Calu3 (cell line): ENCODE measurements at regions not wholly inside any gene's neighbourhood (a gene's known extent, or its start where the extent isn't known, plus 50 kb on each side); places are given as distances from the start of the nearest gene placed in this dataset.

Experiments used
- BruUV-seq: library from RNA; stranded (reverse); fragments of 400-500 nt; replicated peaks from 2 replicates; lab custom pipeline; 2021; lab: Mats Ljungman, UMichigan
- CTCF ChIA-PET: fragments of 300-600 bp; sonication (Branson Sonifier 250); formaldehyde crosslinking; loops from one replicate; lab custom pipeline; 2022; ENCODE audit warnings: antibody characterized with exemption; lab: Charles Lee
- DNase-seq: peaks from one replicate; pipeline ENCODE4 v3.0.0; 2022
- H3K27ac Mint-ChIP-seq: one replicate; pipeline ENCODE4 v1.8.0; 2022; ENCODE audit warnings: mixed read lengths; ENCODE audit not compliant: unreplicated experiment
- H3K27me3 Mint-ChIP-seq: one replicate; pipeline ENCODE4 v1.8.0; 2022; ENCODE audit warnings: mixed read lengths; ENCODE audit not compliant: unreplicated experiment
- H3K36me3 Mint-ChIP-seq: one replicate; pipeline ENCODE4 v1.8.0; 2022; ENCODE audit warnings: mild to moderate bottlenecking, moderate library complexity, mixed read lengths; ENCODE audit not compliant: insufficient read depth, unreplicated experiment
- H3K4me1 Mint-ChIP-seq: one replicate; pipeline ENCODE4 v1.8.0; 2022; ENCODE audit warnings: mild to moderate bottlenecking, low read depth, mixed read lengths; ENCODE audit not compliant: unreplicated experiment
- H3K4me3 Mint-ChIP-seq: one replicate; pipeline ENCODE4 v1.8.0; 2022; ENCODE audit warnings: mild to moderate bottlenecking, low read depth, moderate library complexity, mixed read lengths; ENCODE audit not compliant: unreplicated experiment
- H3K9me3 Mint-ChIP-seq: one replicate; pipeline ENCODE4 v1.8.0; 2022; ENCODE audit warnings: low read depth, mixed read lengths; ENCODE audit not compliant: unreplicated experiment
- intact Hi-C: fragments of 100-400 bp; cut with micrococcal nuclease; formaldehyde crosslinking; loops from one replicate; pipeline ENCODE4 v1.10.0; 2022; ENCODE audit not compliant: unreplicated experiment
- TF ChIP-seq, protein P1 (sequence below): fragments of 200-600 bp; IDR thresholded peaks from one replicate; pipeline ENCODE4 v1.8.0; 2022; ENCODE audit warnings: antibody characterized with exemption; ENCODE audit not compliant: unreplicated experiment

DNA sequence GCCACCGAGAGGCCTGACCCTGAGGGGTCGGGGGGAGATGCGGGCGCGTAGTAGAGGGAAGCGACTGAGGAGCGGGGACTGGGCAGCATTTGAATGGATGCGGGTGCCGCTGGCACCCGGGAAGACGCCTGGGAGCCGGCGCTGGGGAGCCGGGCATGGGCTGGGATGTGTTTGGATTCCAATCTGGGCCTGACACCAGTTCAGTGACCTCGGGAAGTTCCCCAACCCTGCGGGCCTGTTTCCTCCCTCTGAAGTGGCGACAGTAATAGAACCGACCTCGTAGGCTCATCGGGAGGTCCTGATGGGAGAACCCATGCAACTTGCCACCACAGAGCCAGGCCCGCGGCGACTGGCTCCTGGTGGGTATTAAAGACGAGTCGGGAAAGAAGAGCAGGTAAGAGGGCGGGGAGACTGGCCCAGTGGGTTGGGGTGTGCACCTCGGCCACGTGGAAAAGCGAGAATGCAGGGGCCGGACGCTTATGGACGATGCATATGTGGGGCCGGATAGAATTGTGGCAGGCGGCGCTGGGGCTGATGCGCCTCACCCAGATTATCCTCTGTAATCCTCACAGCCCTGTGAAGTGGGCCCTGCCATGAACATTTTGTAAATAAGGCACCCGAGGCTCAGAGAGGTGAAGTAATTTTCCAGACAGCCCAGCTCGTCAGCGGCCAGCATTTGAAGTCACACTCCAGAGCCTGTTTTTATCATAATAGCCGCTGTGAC is 105.8 kb downstream of the SLC16A1 start:
- BruUV-seq: no TSS peak
- Mint-ChIP-seq H3K36me3 (peaks cover 16% of the 10 kb centered on the region), H3K4me3 (peak overlapping the region; percentile 76), H3K27me3 (no peaks in the 10 kb centered on the region), H3K4me1 (peaks cover 10% of the 10 kb centered on the region), H3K27ac (no peak overlapping the region), H3K9me3 (no peaks in the 10 kb centered on the region)
- intact Hi-C loops: no loop called here
- TF ChIP-seq, protein P1, sequence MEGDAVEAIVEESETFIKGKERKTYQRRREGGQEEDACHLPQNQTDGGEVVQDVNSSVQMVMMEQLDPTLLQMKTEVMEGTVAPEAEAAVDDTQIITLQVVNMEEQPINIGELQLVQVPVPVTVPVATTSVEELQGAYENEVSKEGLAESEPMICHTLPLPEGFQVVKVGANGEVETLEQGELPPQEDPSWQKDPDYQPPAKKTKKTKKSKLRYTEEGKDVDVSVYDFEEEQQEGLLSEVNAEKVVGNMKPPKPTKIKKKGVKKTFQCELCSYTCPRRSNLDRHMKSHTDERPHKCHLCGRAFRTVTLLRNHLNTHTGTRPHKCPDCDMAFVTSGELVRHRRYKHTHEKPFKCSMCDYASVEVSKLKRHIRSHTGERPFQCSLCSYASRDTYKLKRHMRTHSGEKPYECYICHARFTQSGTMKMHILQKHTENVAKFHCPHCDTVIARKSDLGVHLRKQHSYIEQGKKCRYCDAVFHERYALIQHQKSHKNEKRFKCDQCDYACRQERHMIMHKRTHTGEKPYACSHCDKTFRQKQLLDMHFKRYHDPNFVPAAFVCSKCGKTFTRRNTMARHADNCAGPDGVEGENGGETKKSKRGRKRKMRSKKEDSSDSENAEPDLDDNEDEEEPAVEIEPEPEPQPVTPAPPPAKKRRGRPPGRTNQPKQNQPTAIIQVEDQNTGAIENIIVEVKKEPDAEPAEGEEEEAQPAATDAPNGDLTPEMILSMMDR: no peak
- DNase-seq: no peak
- CTCF ChIA-PET: no interaction called here

DNA sequence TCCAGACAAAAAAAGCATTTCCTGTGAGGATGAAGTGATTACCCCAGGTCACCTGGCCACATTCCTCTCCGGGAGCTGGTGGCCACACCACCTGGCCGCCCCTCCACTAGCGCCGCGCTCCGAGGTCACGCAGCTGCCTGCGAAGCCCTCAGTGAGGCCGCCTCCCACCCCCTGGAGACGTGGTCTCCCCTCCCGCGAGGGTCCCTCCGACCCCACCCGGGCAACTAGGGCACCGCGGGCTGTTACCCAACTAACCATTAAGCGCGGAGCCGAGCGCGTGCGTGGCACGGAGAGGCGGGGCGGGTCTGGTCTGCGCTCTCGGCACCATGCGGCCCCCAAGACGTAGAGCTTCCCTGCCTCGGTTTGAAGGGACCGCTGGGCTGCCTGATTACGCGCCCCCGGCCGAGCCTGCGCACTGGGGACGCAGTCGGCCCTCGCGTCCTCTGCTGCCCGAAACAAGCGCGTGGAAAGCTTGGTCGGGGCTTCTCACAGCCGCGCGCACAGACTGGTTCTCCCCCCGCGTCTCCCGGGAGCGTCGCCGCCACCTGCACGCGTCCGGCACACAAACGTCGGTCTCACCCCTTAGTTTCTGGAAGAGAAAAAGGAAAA is 106.5 kb downstream of the SLC16A1 start:
- no peak overlapping the region for H3K27ac Mint-ChIP-seq
- CTCF ChIA-PET: no interaction called here
- peaks cover 16% of the 10 kb centered on the region for H3K36me3 Mint-ChIP-seq
- H3K9me3 Mint-ChIP-seq: no peaks in the 10 kb centered on the region
- intact Hi-C loops: no loop called here
- no TSS peak for BruUV-seq
- peak; percentile 24 for DNase-seq
- H3K4me3 Mint-ChIP-seq: peak overlapping the region; percentile 76
- H3K4me1 Mint-ChIP-seq: peaks cover 10% of the 10 kb centered on the region
- TF ChIP-seq, protein P1: no peak
- no peaks in the 10 kb centered on the region for H3K27me3 Mint-ChIP-seq

DNA sequence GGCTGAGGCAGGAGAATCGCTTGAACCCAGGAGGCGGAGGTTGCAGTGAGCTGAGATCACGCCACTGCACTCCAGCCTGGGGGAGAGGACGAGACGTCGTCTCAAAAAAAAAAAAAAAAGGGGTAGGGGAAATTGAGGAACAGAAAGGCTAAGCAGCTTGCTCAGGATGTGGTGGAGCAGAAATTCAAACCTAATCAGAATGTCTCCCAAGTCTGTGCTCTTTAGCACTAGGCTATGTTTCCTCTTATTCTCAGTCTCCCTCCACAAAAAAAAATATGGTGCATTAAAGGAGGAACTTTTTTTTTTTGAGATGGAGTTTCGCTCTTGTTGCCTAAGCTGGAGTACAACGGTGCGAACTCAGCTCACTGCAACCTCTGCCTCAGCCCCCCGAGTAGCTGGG is 114.2 kb downstream of the SLC16A1 start:
- intact Hi-C loops: no loop called here
- H3K4me3 Mint-ChIP-seq: no peak overlapping the region
- H3K27me3 Mint-ChIP-seq: no peaks in the 10 kb centered on the region
- no peaks in the 10 kb centered on the region for H3K36me3 Mint-ChIP-seq
- no peak for DNase-seq
- H3K27ac Mint-ChIP-seq: no peak overlapping the region
- no peaks in the 10 kb centered on the region for H3K9me3 Mint-ChIP-seq
- BruUV-seq: no TSS peak
- no peaks in the 10 kb centered on the region for H3K4me1 Mint-ChIP-seq
- CTCF ChIA-PET: interaction anchor here (0.7 kb wide), 1 partner anchor 296 kb away, joined by 4 read pairs; no protein-coding TSS in a partner anchor
- TF ChIP-seq, protein P1: no peak

DNA sequence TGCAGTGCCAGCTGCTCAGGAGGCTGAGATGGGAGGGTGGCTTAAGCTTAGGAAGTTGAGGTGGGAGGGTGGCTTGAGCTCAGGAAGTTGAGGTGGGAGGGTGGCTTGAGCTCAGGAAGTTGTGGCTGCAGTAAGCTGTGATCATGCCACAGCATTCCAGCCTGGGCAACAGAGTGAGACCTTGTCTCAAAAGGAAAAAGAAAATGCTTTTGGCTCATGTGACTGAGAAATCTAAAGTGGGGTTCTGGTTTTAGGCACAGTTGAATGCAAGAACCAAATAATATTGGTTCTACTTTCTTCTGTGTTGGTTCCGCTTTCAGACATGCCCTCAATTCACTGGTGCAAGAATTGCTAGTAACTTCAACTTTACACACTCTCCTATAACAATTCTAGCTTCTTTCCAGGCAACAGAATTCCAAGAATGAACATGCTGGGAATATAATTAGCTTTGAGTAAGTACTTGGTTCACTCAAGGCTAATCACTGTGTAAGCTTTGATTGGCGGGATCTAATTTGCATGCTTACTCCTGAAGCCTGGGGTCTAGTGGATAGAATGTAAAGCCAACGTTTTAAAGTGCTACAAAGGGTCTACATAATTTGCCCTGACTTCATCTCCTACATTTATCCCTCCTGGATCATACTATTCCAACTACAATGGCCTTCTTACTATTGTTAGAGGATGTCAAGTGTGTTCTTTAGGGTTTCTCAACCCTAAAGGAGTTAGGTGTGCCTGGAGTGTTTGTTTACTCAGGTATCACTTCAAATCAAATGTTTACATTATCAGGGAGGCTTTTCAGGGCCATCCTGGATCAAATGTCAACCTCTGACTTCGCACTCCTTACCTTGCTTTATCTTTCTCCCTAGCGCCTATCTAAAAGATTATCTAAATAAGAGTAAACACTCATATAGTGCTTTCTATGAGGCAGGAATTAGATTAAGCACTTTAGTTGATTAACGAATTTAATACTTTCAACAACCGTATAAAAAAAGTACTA is 115.1 kb downstream of the SLC16A1 start:
- intact Hi-C loops: no loop called here
- Mint-ChIP-seq H3K27ac (no peak overlapping the region), H3K9me3 (no peaks in the 10 kb centered on the region), H3K36me3 (no peaks in the 10 kb centered on the region), H3K4me3 (no peak overlapping the region), H3K4me1 (no peaks in the 10 kb centered on the region), H3K27me3 (no peaks in the 10 kb centered on the region)
- CTCF ChIA-PET: interaction anchor here (0.7 kb wide), 1 partner anchor 296 kb away, joined by 4 read pairs; no protein-coding TSS in a partner anchor
- no TSS peak for BruUV-seq
- DNase-seq: no peak
- TF ChIP-seq, protein P1: no peak
